GM18861 (cell line): ENCODE measurements at regions not wholly inside any gene's neighbourhood (a gene's known extent, or its start where the extent isn't known, plus 50 kb on each side); places are given as distances from the start of the nearest gene placed in this dataset.

Source experiments
- ATAC-seq: cut with Tn5 transposase; IDR thresholded peaks from one replicate; pipeline ENCODE4 v1.9.1; 2021; ENCODE audit not compliant: unreplicated experiment

DNA sequence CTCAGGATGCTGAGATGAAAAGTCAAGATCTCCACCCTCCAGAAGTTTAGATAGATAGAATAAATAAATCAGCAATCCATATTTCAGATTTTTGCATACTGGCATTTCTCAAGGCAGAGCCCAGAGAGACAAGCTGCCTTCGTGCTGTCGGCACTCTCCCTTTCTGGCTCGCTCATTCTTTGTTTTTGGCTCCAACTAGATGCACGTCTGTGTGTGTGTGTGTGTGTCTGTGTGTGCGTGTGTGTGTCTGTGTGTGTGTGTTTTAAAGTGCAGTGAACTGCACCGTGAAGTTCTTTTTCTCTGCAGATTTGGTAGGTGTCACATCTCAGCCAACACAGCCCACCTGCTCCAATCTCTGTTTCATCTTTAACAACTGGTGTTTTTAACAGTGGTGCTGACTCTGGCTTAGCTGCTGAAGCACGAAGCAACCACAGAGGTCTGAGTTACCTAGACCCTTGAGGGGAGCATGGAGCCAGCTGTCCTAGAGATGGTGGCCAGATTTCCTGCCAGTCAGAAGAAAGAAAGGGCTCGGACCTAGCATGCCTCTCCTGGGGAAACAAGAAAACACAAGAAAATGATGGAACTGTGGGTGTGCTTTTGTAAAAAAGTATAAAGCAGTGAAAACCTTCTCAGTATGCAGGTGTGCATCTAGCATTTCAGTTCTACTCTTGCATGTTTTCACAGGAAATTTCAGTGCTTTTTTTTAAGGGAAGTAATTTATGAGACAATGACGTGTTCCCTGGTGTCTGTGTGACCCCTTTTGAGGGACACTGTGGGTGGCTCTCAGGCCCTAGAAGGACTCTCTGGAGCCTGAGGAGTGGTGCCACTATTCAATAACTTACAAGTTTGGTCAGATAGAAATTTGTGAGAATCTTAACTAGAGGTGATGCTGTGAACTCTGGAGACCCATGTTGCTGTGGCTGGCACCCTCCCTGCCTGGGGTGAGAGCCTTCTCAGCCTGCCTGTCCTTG is 364.3 kb downstream of the RNF144A start:
- ATAC-seq, result no peak

DNA sequence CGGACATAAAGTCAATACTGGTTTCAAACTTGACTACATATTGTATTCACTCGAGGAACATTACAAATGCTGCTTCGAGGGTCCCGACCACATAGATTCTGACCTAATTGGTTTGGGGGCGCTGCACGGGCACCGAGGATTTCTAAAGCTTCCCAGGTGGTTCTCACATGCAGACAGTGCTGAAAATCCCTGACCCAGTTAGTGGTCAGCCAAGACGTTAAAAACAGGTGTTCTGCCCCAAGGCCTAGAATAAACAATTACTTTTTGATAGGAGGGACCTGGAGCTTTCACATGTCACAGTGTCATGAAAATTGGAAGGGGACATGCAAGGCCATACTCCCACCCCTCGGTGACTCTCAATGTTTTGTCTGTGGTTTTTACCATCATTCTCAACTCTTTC is 368.9 kb downstream of the RNF144A start:
- no peak for ATAC-seq

DNA sequence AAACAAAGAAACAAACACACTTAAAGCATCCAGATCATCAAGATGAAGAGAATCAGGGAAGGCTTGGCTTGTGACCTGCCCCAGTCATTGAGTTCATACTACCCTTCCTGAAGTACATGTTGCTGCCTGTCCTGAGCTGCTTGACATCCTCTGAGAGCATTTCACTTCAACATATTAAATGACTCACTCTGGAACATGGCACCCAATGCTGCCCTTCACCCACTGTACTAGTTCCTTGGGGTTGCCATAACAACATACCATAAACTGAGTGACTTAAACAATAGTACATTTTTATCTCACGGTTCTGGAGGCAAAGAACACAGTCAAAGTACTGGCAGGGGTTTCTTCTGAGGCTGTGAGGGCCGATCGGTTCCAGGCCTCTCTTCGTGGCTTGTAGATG is 371.3 kb downstream of the RNF144A start:
- ATAC-seq, result no peak

DNA sequence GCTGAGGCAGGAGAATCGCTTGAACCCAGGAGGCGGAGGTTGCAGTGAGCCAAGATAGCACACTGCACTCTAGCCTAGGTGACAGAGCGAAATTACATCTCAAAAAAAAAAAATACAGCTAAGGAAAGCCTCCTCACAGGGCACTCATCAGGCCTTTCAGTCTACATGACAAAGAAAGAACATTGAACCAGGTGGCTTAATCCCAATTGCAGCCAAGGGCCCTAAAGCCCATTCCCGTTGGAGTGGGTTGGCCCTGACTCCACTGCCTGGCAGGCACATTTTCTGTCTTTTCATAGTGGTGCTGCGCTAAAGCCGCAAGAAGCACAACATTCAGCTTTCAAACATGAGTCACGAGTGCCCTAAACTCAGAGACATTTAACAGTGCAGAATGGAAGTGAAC is 372.5 kb downstream of the RNF144A start:
- ATAC-seq, result no peak

DNA sequence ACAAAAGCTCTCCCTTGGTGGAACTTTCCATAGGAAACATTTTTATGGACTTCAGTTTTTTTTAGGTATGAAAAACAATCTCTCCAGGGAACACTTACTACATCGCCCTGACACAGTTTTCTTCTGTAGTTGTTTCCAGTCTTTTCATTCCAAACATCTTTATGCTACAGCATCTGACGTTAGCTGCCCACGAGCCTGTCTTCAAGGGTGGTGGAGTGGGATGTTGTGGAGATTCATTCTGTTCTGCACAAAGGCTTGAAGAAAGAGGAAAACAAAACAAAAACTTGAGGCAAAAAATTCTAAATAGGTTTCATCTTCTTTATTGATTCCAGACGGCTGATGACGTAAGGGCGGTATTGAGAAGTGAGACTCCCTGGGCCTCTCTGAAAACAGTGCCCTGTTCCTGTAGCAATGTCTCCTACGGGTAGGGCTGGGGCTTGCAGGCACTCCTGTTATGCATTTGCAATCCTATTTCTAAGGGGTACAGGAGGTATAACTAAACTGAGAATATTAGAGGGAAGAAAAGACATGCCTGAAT is 375.0 kb downstream of the RNF144A start:
- ATAC-seq, result no peak

DNA sequence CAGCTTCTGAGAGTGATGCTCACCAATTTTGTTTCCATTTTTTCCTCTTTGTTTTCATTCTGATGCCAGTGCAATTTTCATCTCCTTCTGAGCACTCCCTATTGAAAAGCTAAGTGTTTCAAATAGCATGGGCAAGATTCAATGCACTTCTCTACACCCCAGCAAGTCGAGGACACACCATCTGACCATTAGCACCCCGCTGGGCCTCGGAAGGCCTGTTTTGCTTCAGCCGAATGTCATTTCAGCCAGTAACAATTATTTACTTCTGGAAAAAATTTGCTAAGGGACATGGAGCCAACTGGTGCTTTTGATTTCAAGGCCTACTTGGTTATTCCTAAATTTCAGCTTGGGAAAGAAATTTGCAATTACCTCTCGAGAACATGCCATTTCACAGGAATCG is 392.4 kb downstream of the RNF144A start:
- ATAC-seq, result no peak

DNA sequence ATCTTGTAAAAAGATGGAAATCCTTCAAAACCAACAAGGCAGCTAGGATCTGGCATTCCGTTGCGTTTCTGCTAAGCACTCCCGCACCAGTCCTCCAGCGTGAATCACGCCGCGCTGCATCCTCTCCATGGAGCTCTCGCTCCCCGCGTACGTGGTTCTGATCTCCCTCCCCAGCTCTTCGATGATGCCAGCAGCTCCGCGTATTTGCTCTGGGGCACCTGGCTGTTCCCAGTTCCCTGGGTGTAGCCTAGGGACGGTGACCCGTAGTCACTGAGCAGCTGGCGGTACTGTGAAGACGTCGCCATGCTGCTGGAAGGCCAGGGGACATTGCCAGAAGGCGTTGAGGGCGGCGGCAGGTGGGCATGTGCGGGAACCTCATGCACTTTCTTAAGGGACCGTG is 407.5 kb downstream of the RNF144A start:
- no peak for ATAC-seq

DNA sequence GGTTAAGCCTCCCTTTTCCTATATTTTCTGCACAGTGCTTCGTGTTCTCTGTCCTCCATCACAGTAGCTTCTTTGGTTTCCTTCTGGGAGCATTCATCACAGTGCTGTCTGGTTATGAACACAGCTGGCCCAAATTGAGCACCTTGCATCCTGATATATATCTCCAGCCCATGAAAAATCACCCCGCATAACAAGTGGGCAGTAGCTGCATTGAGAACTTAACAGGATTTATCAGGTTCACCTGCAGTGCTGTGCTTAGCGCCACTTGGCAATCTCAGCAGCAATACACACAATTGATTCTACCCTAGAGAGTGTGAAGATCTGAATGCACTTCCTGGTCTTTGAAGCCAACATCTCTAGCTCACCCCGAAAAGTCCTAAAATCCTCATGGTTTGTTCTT is 408.0 kb downstream of the RNF144A start:
- no peak for ATAC-seq

DNA sequence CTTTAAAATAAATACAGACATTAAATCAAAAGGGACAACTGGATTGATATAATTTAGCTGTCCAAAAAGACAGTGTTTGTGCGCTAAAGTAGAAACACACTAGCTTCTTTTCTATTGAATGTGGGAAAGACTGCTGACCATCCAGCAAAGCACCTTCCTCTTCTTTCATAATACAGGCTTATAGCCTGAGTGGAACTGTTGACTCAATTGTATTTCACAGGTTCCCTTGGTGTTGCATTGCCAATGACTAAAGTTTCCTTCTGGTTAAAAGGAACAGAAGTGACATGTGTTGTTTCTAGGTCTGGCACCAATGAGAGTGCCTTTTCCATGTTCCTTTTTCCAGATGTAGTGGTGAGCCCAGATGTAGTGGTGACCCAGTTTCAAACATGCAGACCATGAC is 412.3 kb downstream of the RNF144A start:
- no peak for ATAC-seq

DNA sequence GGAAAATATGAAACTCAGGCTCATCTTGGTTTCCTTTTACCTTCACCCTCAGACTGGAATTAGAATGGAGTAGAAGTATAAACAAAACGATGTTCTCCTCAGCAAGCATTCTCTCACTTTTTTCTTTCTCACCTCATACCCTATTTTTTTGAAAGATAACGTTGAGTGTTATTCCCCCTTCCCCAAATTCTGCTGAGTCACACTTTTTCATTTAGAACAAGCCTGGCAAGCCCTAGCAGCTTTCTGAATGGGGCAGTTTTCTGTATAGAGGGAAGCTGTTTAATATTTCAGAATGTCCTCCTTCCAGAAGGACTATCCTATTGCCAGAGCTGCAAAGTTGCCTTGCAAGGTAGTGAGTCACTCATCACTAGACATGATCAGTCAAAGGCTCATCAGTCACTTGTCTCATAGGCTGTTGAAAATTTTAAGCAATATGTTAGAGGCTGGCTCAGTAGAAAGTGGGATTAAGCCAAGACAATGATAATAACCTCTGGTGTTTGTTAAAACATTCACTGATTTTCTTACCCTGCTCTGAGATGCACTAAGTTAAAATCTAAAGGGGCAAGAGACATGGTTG is 416.1 kb downstream of the RNF144A start:
- no peak for ATAC-seq

DNA sequence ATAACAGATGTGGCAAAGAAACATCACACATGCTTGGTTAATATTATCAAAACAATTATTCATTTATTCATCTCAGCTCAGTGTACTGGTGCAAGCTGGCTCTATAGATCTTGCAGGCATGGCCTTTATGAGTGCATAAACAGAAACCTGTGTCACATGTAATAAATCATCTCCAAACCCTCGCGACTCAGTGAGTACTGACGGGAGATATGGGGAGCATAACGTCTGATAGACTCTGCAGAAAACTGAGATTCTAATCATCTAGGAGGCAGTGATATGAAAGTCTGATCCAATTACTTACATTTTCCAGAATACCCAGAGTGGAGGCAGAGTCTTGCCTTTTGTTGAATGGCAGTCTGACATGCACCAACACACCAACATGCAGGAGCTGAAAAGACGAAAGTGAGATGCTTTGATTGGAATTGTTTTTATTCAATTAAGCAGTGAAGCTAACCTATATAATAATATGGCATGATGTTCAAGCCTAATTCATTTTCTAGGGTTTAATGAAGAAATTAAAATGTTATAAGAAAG is 416.8 kb downstream of the RNF144A start:
- ATAC-seq, result no peak

DNA sequence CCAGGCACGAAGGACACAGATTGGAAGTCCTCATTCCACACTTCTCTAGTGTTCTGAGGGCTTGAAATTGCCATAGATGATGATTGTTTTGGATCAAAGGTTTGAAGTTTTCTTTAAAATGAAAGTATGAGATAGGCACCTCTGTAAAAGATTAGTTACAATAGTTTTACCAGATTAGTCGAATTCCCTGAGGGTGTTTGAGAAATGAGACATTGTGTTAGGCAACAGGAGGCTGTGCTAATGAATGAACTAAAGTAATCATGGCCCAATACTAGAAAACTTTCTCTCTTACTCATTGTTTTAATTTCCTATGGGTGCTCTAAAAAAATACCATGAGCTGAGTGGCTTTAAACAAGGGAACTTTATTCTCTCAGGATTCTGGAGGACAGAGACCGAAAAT is 421.7 kb downstream of the RNF144A start:
- no peak for ATAC-seq

DNA sequence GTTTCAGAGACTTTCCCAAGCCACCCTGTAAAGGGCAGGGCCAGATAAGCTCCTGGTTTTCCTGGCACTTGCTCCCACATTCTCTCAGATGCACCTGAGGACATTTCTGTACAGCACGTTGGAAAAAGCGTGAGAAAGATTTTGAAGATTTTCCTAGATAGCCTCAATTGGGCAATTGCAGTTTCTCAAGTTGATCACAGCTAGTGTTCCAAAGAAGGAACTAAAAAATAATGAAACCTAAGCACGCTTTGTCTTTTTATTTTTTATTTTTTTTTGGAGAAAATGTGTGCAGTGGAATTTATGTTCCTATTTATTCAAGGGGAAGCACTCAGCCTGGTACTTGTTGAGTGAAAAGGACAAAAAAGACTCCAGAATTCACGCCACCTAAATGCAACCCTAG is 429.1 kb downstream of the RNF144A start:
- ATAC-seq, result no peak

DNA sequence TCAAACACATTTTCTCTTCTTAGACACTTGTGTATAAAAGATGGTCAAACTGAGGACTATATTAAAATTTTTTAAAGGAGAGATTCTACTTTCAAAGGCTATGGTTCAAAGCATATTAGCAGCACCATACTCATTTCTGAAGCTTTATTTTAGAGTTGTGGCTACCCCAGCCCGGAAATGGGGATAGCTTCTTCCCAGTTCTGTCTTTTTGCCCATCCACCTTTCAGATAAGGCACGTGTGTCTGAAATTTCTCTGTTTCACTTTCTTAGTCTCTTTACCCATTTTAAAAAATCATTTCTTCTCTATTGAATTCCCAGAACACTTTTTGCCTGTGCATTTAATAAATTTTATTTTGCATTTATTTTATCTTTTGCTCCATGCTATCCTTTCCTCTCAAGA is 431.5 kb downstream of the RNF144A start:
- ATAC-seq, result no peak

DNA sequence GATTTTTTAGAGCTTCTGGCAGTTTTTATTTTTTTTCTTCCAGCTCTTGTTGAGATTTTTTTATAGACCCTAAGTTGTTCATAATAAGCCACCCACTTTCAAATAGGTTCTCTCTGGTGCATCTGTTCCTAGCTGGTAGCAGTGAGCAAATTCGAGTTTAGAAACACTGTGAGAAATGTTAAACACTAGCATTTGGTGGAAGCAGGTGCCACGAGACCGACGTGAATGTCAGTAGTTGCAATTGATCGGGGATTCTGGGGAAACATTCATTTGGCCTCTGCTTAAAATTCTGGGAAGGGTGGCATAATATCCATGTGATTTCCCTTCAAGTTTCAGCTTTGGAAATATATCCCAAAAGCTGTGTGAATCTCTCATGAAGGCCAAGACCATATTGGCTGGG is 435.0 kb downstream of the RNF144A start:
- ATAC-seq, result no peak

DNA sequence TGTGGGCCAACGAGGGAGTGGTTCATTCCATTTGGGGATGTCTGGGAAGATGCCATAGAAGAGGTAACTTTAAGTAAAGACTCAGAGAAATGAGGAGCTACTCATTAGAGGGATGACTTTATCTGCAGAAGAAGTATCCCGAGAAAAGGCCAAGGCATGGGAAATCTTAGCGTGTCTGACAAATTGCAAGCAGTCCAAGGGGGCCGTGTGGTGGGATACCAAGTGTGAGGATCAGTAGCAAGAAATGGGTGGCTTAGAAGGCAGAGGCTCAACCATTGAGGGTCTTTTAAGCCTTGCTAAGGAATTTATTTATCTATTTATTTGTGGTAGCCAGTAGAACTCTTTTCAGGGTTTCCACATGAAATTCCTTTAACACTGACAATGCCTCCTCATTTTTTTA is 436.4 kb downstream of the RNF144A start:
- no peak for ATAC-seq

DNA sequence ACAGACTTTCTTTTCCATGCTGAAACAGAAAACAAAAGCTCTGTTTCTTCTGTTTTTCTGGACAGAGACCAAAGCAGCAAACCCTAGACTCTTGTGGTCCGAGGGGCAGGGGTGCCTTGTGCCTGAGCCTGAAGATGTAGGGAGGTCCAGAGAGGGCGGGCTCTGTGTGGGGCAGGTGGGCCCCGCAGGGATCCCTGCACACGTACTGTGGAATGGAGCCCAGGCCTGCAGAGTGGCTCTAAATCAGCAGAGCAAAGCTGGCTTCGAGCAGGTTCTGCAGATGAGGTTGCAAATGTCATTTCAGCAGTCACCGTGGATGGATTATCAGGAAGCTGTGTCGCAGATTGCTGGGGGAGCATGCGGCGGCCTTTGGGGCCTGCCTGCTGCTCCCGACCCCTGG is 438.6 kb downstream of the RNF144A start:
- ATAC-seq, result no peak

DNA sequence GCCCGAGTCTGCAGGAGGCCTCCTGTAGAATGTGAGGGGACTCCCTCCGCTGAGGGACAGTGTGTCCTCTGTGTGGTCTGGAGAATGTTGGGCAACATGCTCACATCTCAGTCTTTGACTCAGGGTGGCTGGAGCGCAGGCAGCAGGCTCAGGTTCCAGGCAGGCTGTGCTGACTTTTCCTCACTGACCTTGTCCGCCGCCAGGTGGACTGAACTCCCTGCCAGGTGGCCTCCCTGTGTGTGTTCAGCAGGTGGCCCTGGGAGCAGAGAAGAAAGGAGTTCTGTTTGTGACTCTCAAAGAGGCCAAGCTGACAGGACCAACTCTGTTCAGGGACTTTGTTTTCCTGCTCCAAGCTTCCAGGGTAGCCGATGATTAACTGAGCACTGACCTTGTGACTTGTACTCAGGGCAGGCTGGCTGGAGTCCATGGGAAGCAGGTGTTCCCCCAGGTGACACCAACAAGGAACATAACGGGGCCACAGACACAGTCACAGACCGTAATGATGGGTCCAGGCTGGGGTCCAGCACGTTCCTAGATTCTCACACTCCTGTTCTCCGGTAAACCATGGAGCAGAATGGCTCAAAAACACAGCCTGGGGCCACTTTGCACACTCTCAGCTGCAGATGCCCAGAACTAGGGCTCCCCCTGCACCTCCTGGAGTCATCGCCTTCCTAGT is 439.8 kb downstream of the RNF144A start:
- no peak for ATAC-seq

DNA sequence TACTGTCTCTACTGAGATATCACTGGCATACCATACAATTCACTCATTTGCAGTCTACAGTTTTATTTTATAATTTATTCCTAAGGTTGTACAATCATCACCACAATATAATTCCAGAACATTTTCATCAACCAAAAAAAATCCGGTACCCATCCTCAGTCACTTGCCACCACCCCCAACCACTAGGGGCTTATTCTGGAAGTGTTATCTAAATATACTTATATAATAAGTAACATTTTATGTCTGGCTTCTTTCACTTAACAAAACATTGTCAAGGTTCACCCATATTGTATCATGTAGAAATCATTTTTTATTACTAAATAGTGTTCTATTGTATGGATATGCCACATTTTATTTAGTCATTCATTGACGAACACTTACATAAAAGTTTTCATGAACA is 440.8 kb downstream of the RNF144A start:
- ATAC-seq, result no peak

DNA sequence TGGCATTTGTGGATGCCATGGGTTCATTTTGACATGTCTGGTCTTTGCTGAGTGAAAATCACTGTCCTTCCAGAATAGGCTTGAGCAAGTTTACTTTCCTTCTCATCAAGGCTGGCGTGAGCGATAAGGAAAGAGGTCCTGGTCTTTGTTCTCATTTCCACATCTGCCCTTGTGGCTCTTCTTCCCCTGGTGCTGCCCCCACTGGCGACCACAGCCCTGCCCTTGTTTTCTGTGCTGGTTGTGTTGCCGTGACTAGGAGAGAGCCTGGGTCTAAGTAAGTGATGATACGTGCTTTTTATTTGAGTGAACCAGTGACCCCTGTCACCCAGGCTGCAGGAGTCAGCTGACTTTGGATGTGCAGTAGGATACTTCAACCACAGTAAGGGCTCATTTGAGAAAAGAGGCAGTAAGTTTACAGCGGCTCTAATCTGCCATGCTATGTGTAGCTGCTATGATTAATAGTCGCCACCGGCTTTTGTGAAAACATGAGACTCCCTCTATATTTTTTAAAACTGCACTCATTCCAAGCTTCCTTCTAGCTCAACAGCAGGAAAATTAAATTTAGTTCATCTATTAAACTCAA is 441.7 kb downstream of the RNF144A start:
- ATAC-seq, result no peak

DNA sequence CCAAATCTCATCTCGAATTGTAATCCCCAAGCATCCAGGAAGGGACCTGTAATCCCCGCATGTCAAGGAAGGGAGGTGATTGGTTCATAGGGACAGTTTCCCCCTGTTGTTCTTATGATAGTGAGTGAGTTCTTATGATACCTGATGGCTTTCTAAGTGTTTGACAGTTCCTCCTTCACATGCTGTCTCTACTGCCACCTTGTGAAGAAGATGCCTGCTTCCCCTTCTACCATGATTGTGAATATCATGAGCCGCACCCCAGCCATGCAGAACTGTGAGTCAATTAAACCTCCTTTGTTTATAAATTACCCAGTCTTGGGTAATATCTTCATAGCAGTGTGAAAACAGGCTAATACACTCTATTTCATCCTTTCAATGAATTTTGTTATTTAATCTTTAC is 446.7 kb downstream of the RNF144A start:
- no peak for ATAC-seq
